RPMI8226 (cell line): ENCODE measurements at regions not wholly inside any gene's neighbourhood (a gene's known extent, or its start where the extent isn't known, plus 50 kb on each side); places are given as distances from the start of the nearest gene placed in this dataset.
"Not testable (repeated sequence)": the region's sequence is repeated elsewhere in the genome, so short reads cannot be mapped to it uniquely, and the experiment has no call there.

Experiments
- DNase-seq: peaks from one replicate; pipeline ENCODE4 v3.0.0-alpha.2; 2015

DNA sequence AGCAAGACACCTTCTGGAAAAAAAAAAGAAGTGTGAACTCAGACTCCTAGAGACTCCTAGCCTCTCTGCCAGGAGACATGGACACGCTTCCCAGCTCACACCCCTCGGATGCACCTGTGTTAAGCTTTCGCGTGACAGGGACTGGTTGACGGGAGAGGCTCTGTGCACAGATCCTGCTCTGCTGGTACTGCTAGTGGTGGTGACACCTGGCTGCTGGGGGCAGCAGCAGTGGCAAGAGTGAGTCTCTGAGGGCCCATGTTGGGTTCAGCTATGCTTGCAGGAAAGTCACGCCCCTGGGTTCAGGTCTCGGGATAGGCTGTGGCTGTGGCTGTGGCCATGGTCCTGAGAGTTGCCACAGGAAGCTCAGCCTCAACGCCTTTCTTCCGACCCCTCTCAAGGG lies 81.1 kb downstream of the XRCC2 start:
- DNase-seq: peak; percentile 14

- no peak for DNase-seq
Observed at GRCh38 chr7:152591976-152592375, 84.0 kb downstream of the XRCC2 start.

DNA sequence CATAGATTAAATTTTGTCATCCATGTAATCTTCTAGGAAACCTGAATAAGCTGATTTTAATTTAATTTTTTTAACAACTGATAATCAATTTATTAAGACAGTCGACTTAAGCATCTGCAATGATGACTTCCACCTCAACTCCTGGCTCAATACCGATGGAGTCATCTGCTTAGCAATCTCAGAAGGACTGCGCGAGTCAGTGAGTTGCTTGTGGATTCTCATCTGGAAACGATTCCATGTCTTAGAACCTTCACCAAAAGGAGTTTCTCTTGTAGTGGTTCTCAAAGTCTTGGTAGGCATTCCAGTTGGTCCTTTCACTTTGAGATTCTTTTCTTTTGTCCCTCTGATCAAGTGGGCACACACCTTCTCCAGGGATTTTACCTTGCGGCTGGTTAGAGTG lies 85.5 kb downstream of the XRCC2 start:
- no peak for DNase-seq

DNA sequence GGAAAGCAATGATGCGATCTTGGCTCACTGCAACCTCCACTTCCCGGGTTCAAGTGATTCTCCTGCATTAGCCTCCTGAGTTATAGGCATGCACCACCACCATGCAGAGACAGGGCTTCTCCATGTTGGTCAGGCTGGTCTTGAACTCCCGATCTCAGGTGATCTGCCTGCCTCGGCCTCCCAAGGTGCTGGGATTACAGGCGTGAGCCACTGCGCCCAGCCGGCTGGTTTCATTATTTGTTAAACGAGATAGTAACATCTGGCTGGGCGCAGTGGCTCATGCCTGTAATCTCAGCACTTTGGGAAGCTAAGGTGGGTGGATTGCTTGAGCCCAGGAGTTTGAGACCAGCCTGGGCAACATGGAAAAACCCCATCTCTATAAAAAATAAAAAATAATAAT lies 86.1 kb downstream of the XRCC2 start:
- DNase-seq: not testable (repeated sequence)

- DNase-seq: no peak
Observed at GRCh38 chr7:152588350-152588749, 87.6 kb downstream of the XRCC2 start.

DNA sequence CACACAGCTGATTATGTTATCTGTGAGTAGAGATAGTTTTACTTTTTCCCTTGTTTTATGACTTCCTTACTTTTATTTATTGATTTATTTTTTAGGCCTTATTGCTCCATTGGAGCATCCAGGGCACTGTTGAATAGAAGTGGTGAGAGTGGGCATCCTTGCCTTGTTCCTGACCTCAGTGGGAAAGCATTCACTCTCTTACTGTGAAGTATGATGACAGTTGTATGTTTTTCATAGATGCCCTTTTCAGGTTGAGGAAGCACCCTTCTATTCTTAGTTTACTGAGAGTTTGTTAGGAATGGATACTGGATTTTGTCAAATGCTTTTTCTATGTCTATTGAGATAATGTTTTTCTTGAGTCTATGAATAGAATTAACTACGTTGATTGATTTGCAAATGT lies 88.6 kb downstream of the XRCC2 start:
- DNase-seq: no peak

DNA sequence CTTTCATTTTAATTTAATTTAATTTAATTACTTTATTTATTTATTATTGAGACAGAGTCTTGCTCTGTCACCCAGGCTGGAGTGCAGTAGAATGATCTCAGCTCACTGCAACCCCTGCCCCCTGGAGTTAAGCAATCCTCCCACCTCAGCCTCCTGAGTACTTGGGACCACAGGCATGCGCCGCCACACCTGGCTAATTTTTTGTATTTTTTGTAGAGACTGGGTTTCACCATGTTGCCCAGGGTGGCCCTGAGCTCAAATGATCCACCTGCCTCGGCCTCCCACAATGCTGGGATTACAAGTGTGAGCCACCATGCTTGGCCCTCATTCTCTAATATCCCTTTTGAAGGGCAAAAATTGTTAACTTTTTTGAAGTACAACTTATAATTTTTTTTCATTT lies 92.9 kb downstream of the XRCC2 start:
- no peak for DNase-seq

DNA sequence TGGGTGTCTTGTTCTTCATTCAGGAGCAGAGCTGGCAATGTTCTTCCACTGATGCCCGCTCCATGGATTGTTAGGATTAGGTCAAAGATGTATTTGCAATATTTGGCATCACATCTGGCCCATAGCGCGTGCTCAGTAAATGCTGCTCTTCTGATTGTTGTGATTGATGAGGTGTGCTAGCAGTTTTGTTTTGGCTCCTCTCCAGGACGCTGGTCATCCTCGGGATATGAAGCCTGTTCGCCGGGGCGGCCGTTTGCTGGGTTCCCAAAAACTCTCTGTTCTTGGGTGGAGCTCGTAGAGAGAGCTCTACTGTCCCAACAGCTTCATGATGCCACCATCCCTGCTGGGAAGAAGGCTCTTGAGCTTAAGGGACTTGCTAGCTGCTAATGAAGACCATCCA lies 96.9 kb downstream of the XRCC2 start:
- DNase-seq: no peak

GRCh38 chr7:152577339-152577738 lies 98.6 kb downstream of the XRCC2 start:
- DNase-seq: no peak

DNA sequence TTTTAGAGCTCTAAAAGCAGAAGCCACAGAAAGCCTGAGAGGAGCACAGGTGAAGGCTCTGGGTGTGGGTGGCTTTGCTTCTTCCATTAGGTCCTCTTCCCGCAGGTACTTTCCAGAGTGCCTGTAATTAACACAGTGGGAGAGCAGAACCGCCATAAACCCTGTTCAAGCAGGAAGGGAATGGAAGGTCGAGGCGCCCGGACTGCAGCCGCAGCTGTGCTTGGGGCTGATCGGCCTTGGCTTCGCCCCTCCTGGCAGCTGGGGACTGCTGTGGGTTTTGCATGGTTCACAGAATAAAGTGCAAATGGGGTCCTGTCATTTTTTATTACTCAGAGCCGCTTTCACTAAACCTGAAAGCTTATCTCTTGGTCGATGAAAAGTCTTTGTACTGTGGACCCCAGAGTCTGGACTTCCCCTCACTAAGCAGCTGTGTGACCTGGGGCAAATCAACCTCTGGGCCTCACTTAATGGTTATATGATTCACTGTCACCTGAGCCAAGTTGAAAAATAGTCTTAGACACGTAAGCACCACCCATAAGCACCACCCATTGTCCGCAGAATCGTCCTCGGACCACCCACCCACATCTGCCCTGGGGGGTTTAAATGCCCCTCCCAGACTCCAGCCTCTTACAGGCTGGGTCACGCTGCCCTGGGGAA lies 100.9 kb downstream of the XRCC2 start:
- no peak for DNase-seq

DNA sequence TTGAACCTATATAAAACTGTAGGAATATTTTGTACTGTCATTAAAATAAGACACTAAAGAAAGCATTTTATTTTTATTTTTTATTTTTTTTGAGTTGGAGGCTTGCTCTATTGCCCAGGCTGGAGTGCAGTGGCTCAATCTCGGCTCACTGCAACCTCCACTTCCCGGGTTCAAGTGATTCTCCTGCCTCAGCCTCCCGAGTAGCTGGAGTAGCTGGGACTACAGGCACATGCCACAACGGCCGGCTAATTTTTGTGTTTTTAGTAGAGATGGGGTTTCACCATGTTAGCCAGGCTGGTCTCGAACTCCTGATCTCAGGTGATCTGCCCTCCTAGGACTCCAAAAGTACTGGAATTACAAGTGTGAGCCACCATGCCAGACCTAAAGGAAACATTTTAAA lies 102.8 kb downstream of the XRCC2 start:
- DNase-seq: not testable (repeated sequence)

DNA sequence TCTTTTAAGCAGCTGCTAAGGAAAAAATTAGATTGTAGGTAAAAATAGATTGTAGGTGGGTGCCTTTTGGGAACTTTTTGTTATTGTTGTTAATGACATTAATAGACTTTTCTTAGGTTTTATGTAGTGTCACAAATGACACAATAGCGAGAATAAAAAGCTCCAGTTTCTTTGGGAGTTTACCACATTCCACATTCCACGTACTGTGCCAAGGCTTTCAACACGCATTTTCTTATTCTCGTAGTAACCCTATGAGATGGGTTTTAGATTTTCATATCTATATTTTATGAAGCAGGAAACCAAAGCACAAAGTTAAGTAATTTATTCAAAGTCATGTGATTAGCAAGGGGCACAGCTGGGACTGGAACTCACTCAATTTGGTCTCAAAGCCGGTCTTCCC lies 103.8 kb downstream of the XRCC2 start:
- no peak for DNase-seq

DNA sequence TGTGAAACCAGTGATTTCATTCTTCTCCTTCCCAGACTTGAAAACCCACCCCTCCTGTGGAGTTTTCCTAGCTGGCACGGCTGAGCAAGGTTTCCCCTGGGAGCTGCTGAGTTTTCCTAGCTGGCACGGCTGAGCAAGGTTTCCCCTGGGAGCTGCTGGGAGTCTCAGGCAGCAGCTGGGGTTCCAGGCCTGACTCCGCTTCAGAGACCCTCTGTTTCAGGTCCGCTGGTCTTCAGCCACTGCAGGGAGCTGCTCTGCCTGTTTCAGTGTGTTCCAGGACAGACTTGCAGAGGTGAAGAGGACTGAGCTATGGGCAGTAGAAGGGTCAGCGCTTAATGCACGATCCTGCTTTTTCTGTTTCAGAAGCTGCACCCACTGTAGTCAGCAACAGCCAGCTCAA lies 104.9 kb downstream of the XRCC2 start:
- no peak for DNase-seq

DNA sequence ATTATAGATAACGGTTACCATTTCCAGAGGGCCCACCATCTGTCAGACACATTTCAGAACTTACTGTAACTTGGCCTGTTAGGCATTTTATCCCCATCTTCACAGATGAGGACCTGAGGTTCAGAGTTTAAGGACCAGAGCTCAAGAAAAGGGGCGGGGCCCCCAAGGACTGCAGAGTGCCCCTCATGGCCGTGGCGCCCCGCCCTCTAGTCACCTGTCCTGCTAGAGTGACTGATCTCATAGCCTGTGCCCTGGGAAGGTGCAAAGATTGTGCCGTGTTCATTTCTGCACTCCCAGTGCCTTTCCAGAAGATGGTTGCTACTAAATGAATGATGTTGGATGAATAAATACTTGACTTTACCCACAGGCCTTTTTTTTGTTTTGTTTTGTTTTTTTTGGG lies 107.0 kb downstream of the XRCC2 start:
- no peak for DNase-seq

- DNase-seq: no peak
Observed at GRCh38 chr7:152565731-152566130, 110.2 kb downstream of the XRCC2 start.

- DNase-seq: no peak
Observed at GRCh38 chr7:152564656-152565250, 111.2 kb downstream of the XRCC2 start.

- DNase-seq: no peak
Observed at GRCh38 chr7:152556013-152556755, 119.8 kb downstream of the XRCC2 start.

- DNase-seq: no peak
Observed at GRCh38 chr7:152553671-152554317, 118.0 kb upstream of the KMT2C start.

DNA sequence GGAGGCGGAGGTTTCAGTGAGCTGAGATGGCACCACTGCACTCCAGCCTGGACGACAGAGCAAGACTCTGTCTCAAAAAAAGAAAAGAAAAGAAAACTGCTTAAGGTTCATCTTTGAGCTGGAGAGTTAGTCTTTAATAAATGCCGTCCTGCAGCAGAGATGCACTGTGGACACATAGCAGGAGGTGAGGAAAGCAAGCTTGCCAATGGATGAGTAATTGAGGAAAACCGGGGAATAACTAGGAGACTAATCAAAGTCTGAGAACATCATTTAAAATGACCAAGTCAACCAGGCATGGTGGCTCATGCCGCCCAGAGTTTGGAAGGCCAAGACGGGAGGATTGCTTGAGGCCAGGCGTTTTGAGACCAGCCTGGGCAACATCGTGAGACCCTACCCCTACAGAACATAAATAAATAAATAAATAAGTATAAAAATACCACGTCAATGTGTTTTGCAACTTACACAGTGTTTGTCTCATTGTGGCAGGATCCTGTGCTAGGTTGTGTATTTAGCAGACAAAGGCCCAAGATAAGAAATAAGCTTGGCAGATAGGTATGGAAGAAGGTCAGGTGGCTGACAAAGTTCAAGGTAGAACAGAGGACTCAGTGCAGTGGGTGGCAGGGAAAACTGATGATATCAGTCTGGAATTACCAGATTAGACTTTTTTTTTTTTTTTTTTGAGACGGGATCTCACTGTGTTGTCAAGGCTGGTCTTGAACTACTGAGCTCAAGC lies 115.7 kb upstream of the KMT2C start:
- DNase-seq: no peak

DNA sequence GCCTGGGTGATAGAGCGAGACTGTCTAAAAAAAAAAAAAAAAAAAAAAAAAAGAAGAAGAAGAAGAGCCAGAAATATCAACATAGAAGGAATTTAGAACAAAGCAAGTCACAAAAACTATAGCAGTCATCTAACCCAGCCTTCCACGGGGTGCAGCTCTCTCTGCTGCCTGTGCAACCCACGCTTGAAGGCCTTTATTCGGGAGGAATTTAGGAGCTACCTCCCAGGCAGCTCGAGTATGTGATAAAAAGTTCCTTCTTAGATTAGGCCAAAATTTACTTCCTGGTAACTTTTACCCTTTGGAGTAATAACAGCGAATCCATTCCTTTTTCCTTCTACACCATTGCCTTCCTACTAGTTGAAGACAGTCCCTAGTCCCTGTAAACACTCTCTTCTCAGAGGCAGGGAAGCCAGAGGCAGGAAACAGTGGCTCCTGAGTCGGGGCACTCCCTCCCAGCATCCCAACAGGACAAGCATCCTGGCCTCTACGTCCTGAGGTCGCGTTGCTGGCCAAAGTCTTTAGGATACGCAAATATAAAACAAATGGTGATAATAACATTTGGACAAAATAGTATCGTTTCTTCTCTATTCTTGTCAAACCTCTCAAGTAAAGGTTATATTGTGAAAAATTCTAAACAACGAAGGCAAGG lies 109.3 kb upstream of the KMT2C start:
- DNase-seq: no peak

DNA sequence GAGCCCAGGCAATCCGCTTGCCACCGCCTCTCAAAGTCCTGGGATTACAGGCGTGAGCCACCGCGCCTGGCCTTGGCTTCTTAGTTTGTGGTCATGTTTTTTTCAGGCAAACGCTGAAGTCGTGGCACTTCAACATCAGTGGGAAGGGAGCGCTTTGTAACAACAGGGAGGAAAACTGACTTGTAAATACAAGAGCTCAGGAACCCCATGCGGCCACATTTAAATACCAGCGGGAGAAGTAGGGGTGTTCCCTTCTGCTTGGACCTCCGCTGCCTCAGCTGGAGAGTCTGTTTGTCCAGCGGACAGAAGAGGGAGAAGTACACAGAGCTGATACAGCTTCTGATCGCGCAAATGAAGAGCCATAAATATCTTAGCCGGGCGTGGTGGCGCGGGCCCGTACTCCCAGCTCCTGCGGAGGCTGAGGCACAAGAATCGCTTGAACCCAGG lies 108.7 kb upstream of the KMT2C start:
- no peak for DNase-seq

- no peak for DNase-seq
Observed at GRCh38 chr7:152543799-152544198, 108.0 kb upstream of the KMT2C start.

DNA sequence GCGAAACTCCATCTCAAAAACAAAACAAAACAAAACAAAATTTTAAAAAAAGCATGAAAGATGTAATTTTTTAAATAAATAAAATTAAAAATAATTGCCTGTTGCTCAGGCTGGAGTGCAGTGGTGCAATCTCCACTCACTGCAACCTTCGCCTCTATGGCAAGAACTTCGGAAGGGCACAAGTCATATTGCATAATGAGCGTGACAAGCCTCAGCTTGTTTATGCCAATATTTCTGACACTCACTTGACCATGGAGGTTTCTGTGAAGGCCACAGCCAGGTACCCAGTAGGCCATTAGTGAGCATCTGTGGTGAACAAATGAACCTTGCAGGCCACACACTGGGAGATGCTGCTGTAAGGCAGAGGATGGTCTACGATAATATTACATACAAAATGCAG lies 106.1 kb upstream of the KMT2C start:
- no peak for DNase-seq
